ENCODE measurements at regions not wholly inside any gene's neighbourhood (a gene's known extent, or its start where the extent isn't known, plus 50 kb on each side); places are given as distances from the start of the nearest gene placed in this dataset.
A peak's percentile ranks its signal among the peaks of the same experiment; 100 is the strongest.
"Not testable (repeated sequence)": the region's sequence is repeated elsewhere in the genome, so short reads cannot be mapped to it uniquely, and the experiment has no call there.

GRCh38 chr4:52374877-52375276 is 284.2 kb downstream of the USP46 start:
- DNase-seq: no peak
- H3K27ac ChIP-seq: no peak overlapping the region
- H3K9me3 ChIP-seq (ENCODE audit: severe bottlenecking): no peaks in the 10 kb centered on the region
- H3K4me3 ChIP-seq (ENCODE audit: low read depth, low read length): no peak overlapping the region
- TF ChIP-seq CTCF (IDR thresholded peaks at IDR 0.05; ENCODE audit: low read depth, low read length): no peak
- H3K36me3 ChIP-seq: no peaks in the 10 kb centered on the region
- peaks cover 69% of the 10 kb centered on the region for H3K27me3 ChIP-seq (ENCODE audit: insufficient read depth, low read depth, severe bottlenecking)

- Histone ChIP-seq H3K27me3 (ENCODE audit: insufficient read depth, low read depth, severe bottlenecking) (peaks cover 65% of the 10 kb centered on the region), H3K36me3 (no peaks in the 10 kb centered on the region), H3K27ac (no peak overlapping the region), H3K9me3 (ENCODE audit: severe bottlenecking) (no peaks in the 10 kb centered on the region), H3K4me3 (ENCODE audit: low read depth, low read length) (no peak overlapping the region)
- DNase-seq: no peak
- TF ChIP-seq CTCF (IDR thresholded peaks at IDR 0.05; ENCODE audit: low read depth, low read length): peak; percentile 31; the same call in 1 of the 2 replicates
These were observed 282.9 kb downstream of the USP46 start for GRCh38 chr4:52376132-52376704.

GRCh38 chr4:52377563-52377962 is 281.5 kb downstream of the USP46 start:
- H3K27me3 ChIP-seq (ENCODE audit: insufficient read depth, low read depth, severe bottlenecking): peaks cover 58% of the 10 kb centered on the region
- H3K9me3 ChIP-seq (ENCODE audit: severe bottlenecking): no peaks in the 10 kb centered on the region
- TF ChIP-seq CTCF (IDR thresholded peaks at IDR 0.05; ENCODE audit: low read depth, low read length): no peak
- peak; percentile 9 for DNase-seq
- no peaks in the 10 kb centered on the region for H3K36me3 ChIP-seq
- no peak overlapping the region for H3K4me3 ChIP-seq (ENCODE audit: low read depth, low read length)
- H3K27ac ChIP-seq: no peak overlapping the region

GRCh38 chr4:52407545-52407944 is 251.6 kb downstream of the USP46 start:
- no peaks in the 10 kb centered on the region for H3K9me3 ChIP-seq (ENCODE audit: severe bottlenecking)
- no peaks in the 10 kb centered on the region for H3K36me3 ChIP-seq
- peaks cover 38% of the 10 kb centered on the region for H3K27me3 ChIP-seq (ENCODE audit: insufficient read depth, low read depth, severe bottlenecking)
- TF ChIP-seq CTCF (IDR thresholded peaks at IDR 0.05; ENCODE audit: low read depth, low read length): no peak
- H3K4me3 ChIP-seq (ENCODE audit: low read depth, low read length): no peak overlapping the region
- H3K27ac ChIP-seq: no peak overlapping the region
- no peak for DNase-seq

GRCh38 chr4:52408032-52408431 is 251.1 kb downstream of the USP46 start:
- TF ChIP-seq CTCF (IDR thresholded peaks at IDR 0.05; ENCODE audit: low read depth, low read length): no peak
- peaks cover 33% of the 10 kb centered on the region for H3K27me3 ChIP-seq (ENCODE audit: insufficient read depth, low read depth, severe bottlenecking)
- H3K9me3 ChIP-seq (ENCODE audit: severe bottlenecking): no peaks in the 10 kb centered on the region
- no peak for DNase-seq
- no peak overlapping the region for H3K4me3 ChIP-seq (ENCODE audit: low read depth, low read length)
- H3K27ac ChIP-seq: no peak overlapping the region
- H3K36me3 ChIP-seq: no peaks in the 10 kb centered on the region

GRCh38 chr4:52408471-52408870 is 250.6 kb downstream of the USP46 start:
- no peak for DNase-seq
- no peak overlapping the region for H3K4me3 ChIP-seq (ENCODE audit: low read depth, low read length)
- H3K9me3 ChIP-seq (ENCODE audit: severe bottlenecking): no peaks in the 10 kb centered on the region
- TF ChIP-seq CTCF (IDR thresholded peaks at IDR 0.05; ENCODE audit: low read depth, low read length): no peak
- no peaks in the 10 kb centered on the region for H3K36me3 ChIP-seq
- peaks cover 34% of the 10 kb centered on the region for H3K27me3 ChIP-seq (ENCODE audit: insufficient read depth, low read depth, severe bottlenecking)
- no peak overlapping the region for H3K27ac ChIP-seq

- H3K4me3 ChIP-seq (ENCODE audit: low read depth, low read length); DNase-seq; H3K36me3 ChIP-seq; H3K27ac ChIP-seq; H3K9me3 ChIP-seq (ENCODE audit: severe bottlenecking): not testable (repeated sequence)
- H3K27me3 ChIP-seq (ENCODE audit: insufficient read depth, low read depth, severe bottlenecking): peaks cover 29% of the 10 kb centered on the region
These were observed 249.3 kb downstream of the USP46 start for GRCh38 chr4:52409766-52410165.
